Adrenal gland (tissue), 9 donors: ENCODE measurements at regions not wholly inside any gene's neighbourhood (a gene's known extent, or its start where the extent isn't known, plus 50 kb on each side); places are given as distances from the start of the nearest gene placed in this dataset.

Experiments used
- DNase-seq, 7 donors: peaks; one replicate each; pipeline ENCODE4 v3.0.0-alpha.2; 2019 to 2020
- H3K27ac ChIP-seq, 5 donors: fragments of 200-600 bp; sonication (generic) in 4 of 5; 1 replicate in 3 of 5; 2 replicates in 2 of 5; pipeline versions ENCODE4 v1.5.1 to v1.8.0; 2016 to 2020; ENCODE audit warnings: mild to moderate bottlenecking in 1 of 5
- H3K27me3 ChIP-seq: fragments of 200-600 bp; 2 replicates; pipeline ENCODE4 v1.8.0; 2021
- H3K36me3 ChIP-seq, 2 donors: fragments of 200-600 bp; replicated peaks in 1 of 2; 1 replicate in 1 of 2; 2 replicates in 1 of 2; pipeline versions ENCODE4 v1.5.1 to v1.8.0; 2018 to 2022
- H3K4me1 ChIP-seq, 2 donors: fragments of 200-600 bp; replicated peaks in 1 of 2; 1 replicate in 1 of 2; 2 replicates in 1 of 2; pipeline versions ENCODE4 v1.5.1 to v1.8.0; 2018 to 2021
- H3K4me3 ChIP-seq, 4 donors: fragments of 200-600 bp; sonication (generic) in 3 of 4; one replicate each; pipeline ENCODE4 v1.5.1; 2016 to 2018
- H3K9me3 ChIP-seq, 3 donors: fragments of 200-600 bp; sonication (generic) in 1 of 3; replicated peaks in 1 of 3; 1 replicate in 2 of 3; 2 replicates in 1 of 3; pipeline versions ENCODE4 v1.5.1 to v1.8.0; 2016 to 2021
- CTCF ChIP-seq, 6 experiments: fragments of 450-650 bp in 4 of 6; fragments of 200-600 bp in 2 of 6; sonication (generic) in 1 of 6; IDR thresholded peaks; 1 replicate in 5 of 6; 2 replicates in 1 of 6; pipeline versions ENCODE4 v1.5.1 to v1.8.0; 2016 to 2021; ENCODE audit warnings: antibody characterized with exemption in 6 of 6, mild to moderate bottlenecking in 2 of 6, moderate library complexity in 1 of 6
- POLR2A ChIP-seq, 2 donors: fragments of 450-650 bp; IDR thresholded peaks; one replicate each; pipeline ENCODE4 v1.6.1; 2017; ENCODE audit warnings: antibody characterized with exemption in 2 of 2, mild to moderate bottlenecking in 2 of 2, moderate library complexity in 1 of 2
- WGBS, 4 donors: extraction: QIAGEN DNeasy Blood & Tissue Kit in 2 of 4; methylation state at CpG; one replicate each; pipeline versions ENCODE4 v1.1.5 to v1.1.7; 2013 to 2017; 5-methylcytosine and 5-hydroxymethylcytosine counted together
- intact Hi-C, 2 donors: fragments of 100-400 bp; cut with DNase I; formaldehyde crosslinking; loops; one replicate each; pipeline versions ENCODE4 v1.14.1 to v1.15.0; 2022 to 2023
- donor health status: healthy with polysubstance abuse.
- donor health status: Bipolar disorder and iron deficiency.
- donor health status: DM: yes; HTN: yes; CAD: no.
- donor health status: DM: no; HTN: no; CAD: no.
- donor health status: DM: no; HTN: no; CAD: no.

GRCh38 chr12:76611533-76611932, 52.0 kb upstream of the OSBPL8 start:
- TF ChIP-seq CTCF (IDR thresholded peaks at IDR 0.05) = no peak
- no peak for TF ChIP-seq POLR2A (IDR thresholded peaks at IDR 0.05)
- H3K4me1 ChIP-seq = peaks cover 0 to 3% of the 10 kb centered on the region in 2 donors
- H3K27ac ChIP-seq = peak overlapping the region in 2 of 5 donors; percentile 15 to 59
- no peaks in the 10 kb centered on the region for H3K27me3 ChIP-seq
- H3K9me3 ChIP-seq = no peaks in the 10 kb centered on the region
- H3K4me3 ChIP-seq = no peak overlapping the region
- intact Hi-C loops = no loop called here
- WGBS, 4 donors = 22 to 47% (median 35%) methylated on average over 2 of the region's 2 CpGs
- DNase-seq = peak in 5 of 7 donors; percentile 18 to 56 (median 49)
- H3K36me3 ChIP-seq = no peaks in the 10 kb centered on the region

- Histone ChIP-seq H3K36me3 (no peaks in the 10 kb centered on the region), H3K27ac (no peak overlapping the region), H3K4me3 (no peak overlapping the region), H3K9me3 (no peaks in the 10 kb centered on the region), H3K4me1 (peaks cover 0 to 3% of the 10 kb centered on the region in 2 donors), H3K27me3 (no peaks in the 10 kb centered on the region)
- no peak for TF ChIP-seq CTCF (IDR thresholded peaks at IDR 0.05)
- no peak for TF ChIP-seq POLR2A (IDR thresholded peaks at IDR 0.05)
- DNase-seq = no peak
- intact Hi-C loops = no loop called here
- WGBS, 4 donors = 91 to 99% (median 95%) methylated on average over 2 of the region's 2 CpGs
Observed at GRCh38 chr12:76614364-76614763, 54.8 kb upstream of the OSBPL8 start.

GRCh38 chr12:76618031-76618430, 58.5 kb upstream of the OSBPL8 start:
- Histone ChIP-seq H3K27me3 (no peaks in the 10 kb centered on the region), H3K36me3 (no peaks in the 10 kb centered on the region), H3K27ac (no peak overlapping the region), H3K9me3 (no peaks in the 10 kb centered on the region), H3K4me3 (no peak overlapping the region), H3K4me1 (peaks cover 0 to 4% of the 10 kb centered on the region in 2 donors)
- TF ChIP-seq POLR2A (IDR thresholded peaks at IDR 0.05) (no peak), CTCF (IDR thresholded peaks at IDR 0.05) (no peak)
- WGBS, 4 donors = 80 to 92% (median 86%) methylated on average over 6 of the region's 6 CpGs
- DNase-seq = no peak
- intact Hi-C loops = loop anchor here in 1 of 2 donors (5.0 kb wide), 1 partner anchor 389 kb away; no protein-coding TSS in a partner anchor

- no peak overlapping the region for H3K4me3 ChIP-seq
- H3K9me3 ChIP-seq = no peaks in the 10 kb centered on the region
- H3K4me1 ChIP-seq = peaks cover 0 to 4% of the 10 kb centered on the region in 2 donors
- peak; percentile 93 to 98 (median 97) for TF ChIP-seq CTCF (IDR thresholded peaks at IDR 0.05)
- no peak for TF ChIP-seq POLR2A (IDR thresholded peaks at IDR 0.05)
- peak; percentile 64 to 91 (median 77) for DNase-seq
- no peak overlapping the region for H3K27ac ChIP-seq
- 2 to 8% (median 7%) methylated on average over 1 of the region's 1 CpG for WGBS, 4 donors
- intact Hi-C loops = loop anchor here (5.0 to 10.0 kb wide), 3 partner anchors 171 to 383 kb away; no protein-coding TSS in a partner anchor
- H3K27me3 ChIP-seq = no peaks in the 10 kb centered on the region
- no peaks in the 10 kb centered on the region for H3K36me3 ChIP-seq
Observed at GRCh38 chr12:76621582-76622024, 62.0 kb upstream of the OSBPL8 start.
